H9 (cell line): ENCODE measurements at regions not wholly inside any gene's neighbourhood (a gene's known extent, or its start where the extent isn't known, plus 50 kb on each side); places are given as distances from the start of the nearest gene placed in this dataset.

Experiments
- DNase-seq: peaks from one replicate; pipeline ENCODE4 v3.0.0-alpha.2; 2017
- H2AFZ ChIP-seq: one replicate; pipeline ENCODE4 v1.6.1; 2013; ENCODE audit warnings: mild to moderate bottlenecking, low read length, control low read depth, moderate library complexity
- H2AK5ac ChIP-seq: 2 replicates; pipeline ENCODE4 v1.6.1; 2013; ENCODE audit warnings: low read length, control low read depth, mixed read lengths; ENCODE audit not compliant: insufficient read length
- H2BK120ac ChIP-seq: one replicate; pipeline ENCODE4 v1.6.1; 2013; ENCODE audit warnings: low read depth, mild to moderate bottlenecking, low read length, control low read depth, inconsistent platforms; ENCODE audit not compliant: poor library complexity, severe bottlenecking
- H2BK12ac ChIP-seq: 2 replicates; pipeline ENCODE4 v1.6.1; 2013; ENCODE audit warnings: low read length, control low read depth, mixed read lengths, low read depth; ENCODE audit not compliant: insufficient read length
- H2BK15ac ChIP-seq: 2 replicates; pipeline ENCODE4 v1.6.1; 2013; ENCODE audit warnings: low read depth, low read length, control low read depth
- H2BK20ac ChIP-seq: one replicate; pipeline ENCODE4 v1.6.1; 2013; ENCODE audit warnings: low read depth, mild to moderate bottlenecking, low read length, control low read depth, inconsistent platforms; ENCODE audit not compliant: poor library complexity, severe bottlenecking
- H2BK5ac ChIP-seq: 2 replicates; pipeline ENCODE4 v1.6.1; 2013; ENCODE audit warnings: low read length, control low read depth, mixed read lengths; ENCODE audit not compliant: insufficient read length
- H3K14ac ChIP-seq: 2 replicates; pipeline ENCODE4 v1.6.1; 2013; ENCODE audit warnings: low read length, control low read depth; ENCODE audit not compliant: insufficient read depth
- H3K18ac ChIP-seq: 2 replicates; pipeline ENCODE4 v1.6.1; 2013; ENCODE audit warnings: low read depth, mild to moderate bottlenecking, mixed read lengths, low read length, control low read depth; ENCODE audit not compliant: insufficient read length
- H3K23ac ChIP-seq: 2 replicates; pipeline ENCODE4 v1.6.1; 2013; ENCODE audit warnings: low read length, control low read depth, mixed read lengths, low read depth; ENCODE audit not compliant: insufficient read length
- H3K23me2 ChIP-seq: 2 replicates; pipeline ENCODE4 v1.6.1; 2013; ENCODE audit warnings: low read depth, mild to moderate bottlenecking, mixed read lengths, low read length, control low read depth; ENCODE audit not compliant: insufficient read length, poor library complexity, severe bottlenecking
- H3K27ac ChIP-seq: 2 replicates; pipeline ENCODE4 v1.5.1; 2013; ENCODE audit warnings: low read length, control low read depth, mixed read lengths, low read depth; ENCODE audit not compliant: insufficient read length
- H3K27me3 ChIP-seq: 2 replicates; pipeline ENCODE4 v1.6.1; 2013; ENCODE audit warnings: low read length, control low read depth, inconsistent platforms; ENCODE audit not compliant: insufficient read depth
- H3K4ac ChIP-seq: 2 replicates; pipeline ENCODE4 v1.6.1; 2013; ENCODE audit warnings: low read depth, mild to moderate bottlenecking, control low read depth, inconsistent platforms, low read length, moderate library complexity
- H3K4me1 ChIP-seq: 2 replicates; pipeline ENCODE4 v1.6.1; 2013; ENCODE audit warnings: low read length, control low read depth, inconsistent platforms; ENCODE audit not compliant: insufficient read depth
- H3K4me2 ChIP-seq: 2 replicates; pipeline ENCODE4 v1.6.1; 2013; ENCODE audit warnings: low read length, control low read depth, mixed read lengths; ENCODE audit not compliant: insufficient read length, insufficient read depth
- H3K56ac ChIP-seq: 2 replicates; pipeline ENCODE4 v1.6.1; 2013; ENCODE audit warnings: low read depth, mild to moderate bottlenecking, mixed read lengths, low read length, control low read depth; ENCODE audit not compliant: insufficient read length
- H3K79me1 ChIP-seq: 2 replicates; pipeline ENCODE4 v1.6.1; 2013; ENCODE audit warnings: low read depth, mild to moderate bottlenecking, moderate library complexity, low read length, control low read depth, inconsistent platforms; ENCODE audit not compliant: insufficient read depth, poor library complexity, severe bottlenecking
- H3K79me2 ChIP-seq: 2 replicates; pipeline ENCODE4 v1.6.1; 2013; ENCODE audit warnings: low read length, control low read depth, inconsistent platforms; ENCODE audit not compliant: insufficient read depth
- H3K9ac ChIP-seq: 2 replicates; pipeline ENCODE4 v1.6.1; 2013; ENCODE audit warnings: low read length, control low read depth, mixed read lengths; ENCODE audit not compliant: insufficient read length; ENCODE audit errors: extremely low read depth
- H3K9me3 ChIP-seq: one replicate; pipeline ENCODE4 v1.6.1; 2013; ENCODE audit warnings: low read depth, low read length, inconsistent platforms; ENCODE audit not compliant: control insufficient read depth
- H3T11ph ChIP-seq: one replicate; pipeline ENCODE4 v1.6.1; 2013; ENCODE audit warnings: mild to moderate bottlenecking, low read length, control low read depth, inconsistent platforms
- H4K20me1 ChIP-seq: one replicate; pipeline ENCODE4 v1.6.1; 2013; ENCODE audit not compliant: control insufficient read depth, insufficient read length, insufficient read depth
- H4K5ac ChIP-seq: 2 replicates; pipeline ENCODE4 v1.6.1; 2013; ENCODE audit warnings: low read depth, mild to moderate bottlenecking, mixed read lengths, low read length, control low read depth; ENCODE audit not compliant: insufficient read length
- H4K8ac ChIP-seq: replicated peaks from 2 replicates; pipeline ENCODE4 v1.6.1; 2013; ENCODE audit warnings: low read length, control low read depth, mixed read lengths, low read depth; ENCODE audit not compliant: insufficient read length
- H4K91ac ChIP-seq: 2 replicates; pipeline ENCODE4 v1.6.1; 2013; ENCODE audit warnings: low read depth, mild to moderate bottlenecking, moderate library complexity, mixed read lengths, low read length, control low read depth; ENCODE audit not compliant: insufficient read length
- H3K27ac Mint-ChIP-seq, 3 experiments: 2 replicates in 2 of 3; 3 replicates in 1 of 3; pipeline ENCODE4 v1.8.0; 2020 to 2021; ENCODE audit warnings: mixed read lengths in 3 of 3, mild to moderate bottlenecking in 1 of 3, moderate library complexity in 1 of 3
- H3K27me3 Mint-ChIP-seq: 2 replicates; pipeline ENCODE4 v1.8.0; 2021; ENCODE audit warnings: low read depth, mild to moderate bottlenecking, moderate library complexity, mixed read lengths
- H3K36me3 Mint-ChIP-seq, 3 experiments: 2 replicates in 2 of 3; 3 replicates in 1 of 3; pipeline ENCODE4 v1.8.0; 2020 to 2021; ENCODE audit warnings: low read depth in 3 of 3, mixed read lengths in 3 of 3; ENCODE audit not compliant: insufficient read depth in 1 of 3
- H3K4me1 Mint-ChIP-seq, 2 experiments: 2 replicates each; pipeline ENCODE4 v1.8.0; 2020; ENCODE audit warnings: mixed read lengths in 2 of 2
- H3K4me3 Mint-ChIP-seq, 2 experiments: 2 replicates in 1 of 2; 3 replicates in 1 of 2; pipeline ENCODE4 v1.8.0; 2020 to 2021; ENCODE audit warnings: mild to moderate bottlenecking in 2 of 2, mixed read lengths in 2 of 2, moderate library complexity in 1 of 2
- H3K9me3 Mint-ChIP-seq, 2 experiments: 2 replicates in 1 of 2; 3 replicates in 1 of 2; pipeline ENCODE4 v1.8.0; 2020; ENCODE audit warnings: mild to moderate bottlenecking in 2 of 2, mixed read lengths in 2 of 2, moderate library complexity in 1 of 2
- WGBS: extraction: QIAGEN DNeasy Blood & Tissue Kit; methylation state at CpG from one replicate; pipeline ENCODE4 v1.1.7; 2013; ENCODE audit warnings: missing lambda C conversion rate, low lambda C conversion rate, mixed read lengths; ENCODE audit not compliant: insufficient read length; ENCODE audit errors: extremely low coverage; 5-methylcytosine and 5-hydroxymethylcytosine counted together
- TF ChIP-seq, protein P1 (sequence below): fragments of 200-600 bp; sonication (generic); conservative IDR thresholded peaks from 3 replicates; pipeline ENCODE4 v1.8.0; 2021; ENCODE audit warnings: antibody characterized with exemption, mild to moderate bottlenecking

DNA sequence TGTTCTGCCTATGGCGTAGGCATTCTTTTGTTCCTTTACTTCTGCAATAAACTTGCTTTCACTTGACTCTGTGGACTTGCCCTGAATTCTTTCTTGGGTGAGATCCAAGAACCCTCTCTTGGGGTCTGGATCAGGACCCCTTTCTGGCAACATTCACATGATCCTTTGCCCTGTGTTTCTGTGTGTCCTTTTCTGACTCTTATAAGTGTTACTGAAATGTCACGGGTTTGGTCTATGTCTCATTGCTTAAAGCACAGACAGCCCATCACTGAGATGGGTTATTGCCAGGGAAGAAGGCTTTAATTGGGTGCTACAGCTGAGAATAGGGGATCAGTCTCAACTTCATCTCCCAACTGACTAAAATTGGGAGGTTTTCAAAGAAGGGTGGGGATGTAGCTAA lies 110.9 kb upstream of the XPO1 start:
- no peak overlapping the region for H2AK5ac ChIP-seq
- no peak overlapping the region for H4K91ac ChIP-seq
- H3K4me1 Mint-ChIP-seq = peaks cover 1% of the 10 kb centered on the region in 2 experiments; a peak in 3 of 4 replicates
- peaks cover 12 to 18% of the 10 kb centered on the region in 2 experiments for H3K9me3 Mint-ChIP-seq
- H4K5ac ChIP-seq = no peak overlapping the region
- no peaks in the 10 kb centered on the region for H3K23me2 ChIP-seq
- H2AFZ ChIP-seq = no peak overlapping the region
- H3K9ac ChIP-seq = no peak overlapping the region
- no peak overlapping the region; a peak in 1 of 7 replicates for H3K27ac Mint-ChIP-seq
- H3K14ac ChIP-seq = no peak overlapping the region
- no peak overlapping the region for H3K4me2 ChIP-seq
- peaks cover 4 to 6% (median 5%) of the 10 kb centered on the region in 3 experiments; a peak in 5 of 7 replicates for H3K36me3 Mint-ChIP-seq
- H4K20me1 ChIP-seq = no peaks in the 10 kb centered on the region
- H3K56ac ChIP-seq = no peak overlapping the region
- no peak overlapping the region for H3K27ac ChIP-seq
- H3K27me3 Mint-ChIP-seq = no peaks in the 10 kb centered on the region; the same call in 1 of the 2 replicates
- no peak overlapping the region for H3K23ac ChIP-seq
- no peak overlapping the region; a peak in 1 of 5 replicates for H3K4me3 Mint-ChIP-seq
- H2BK20ac ChIP-seq = no peak overlapping the region
- TF ChIP-seq, protein P1, sequence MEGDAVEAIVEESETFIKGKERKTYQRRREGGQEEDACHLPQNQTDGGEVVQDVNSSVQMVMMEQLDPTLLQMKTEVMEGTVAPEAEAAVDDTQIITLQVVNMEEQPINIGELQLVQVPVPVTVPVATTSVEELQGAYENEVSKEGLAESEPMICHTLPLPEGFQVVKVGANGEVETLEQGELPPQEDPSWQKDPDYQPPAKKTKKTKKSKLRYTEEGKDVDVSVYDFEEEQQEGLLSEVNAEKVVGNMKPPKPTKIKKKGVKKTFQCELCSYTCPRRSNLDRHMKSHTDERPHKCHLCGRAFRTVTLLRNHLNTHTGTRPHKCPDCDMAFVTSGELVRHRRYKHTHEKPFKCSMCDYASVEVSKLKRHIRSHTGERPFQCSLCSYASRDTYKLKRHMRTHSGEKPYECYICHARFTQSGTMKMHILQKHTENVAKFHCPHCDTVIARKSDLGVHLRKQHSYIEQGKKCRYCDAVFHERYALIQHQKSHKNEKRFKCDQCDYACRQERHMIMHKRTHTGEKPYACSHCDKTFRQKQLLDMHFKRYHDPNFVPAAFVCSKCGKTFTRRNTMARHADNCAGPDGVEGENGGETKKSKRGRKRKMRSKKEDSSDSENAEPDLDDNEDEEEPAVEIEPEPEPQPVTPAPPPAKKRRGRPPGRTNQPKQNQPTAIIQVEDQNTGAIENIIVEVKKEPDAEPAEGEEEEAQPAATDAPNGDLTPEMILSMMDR = no peak
- no peak overlapping the region for H2BK5ac ChIP-seq
- no peak for DNase-seq
- no CpG with 5 or more reads among the region's 2 CpGs for WGBS
- H3K18ac ChIP-seq = no peak overlapping the region
- H2BK12ac ChIP-seq = no peak overlapping the region
- H3K4me1 ChIP-seq = no peaks in the 10 kb centered on the region
- no peak overlapping the region for H2BK120ac ChIP-seq
- no peak overlapping the region for H2BK15ac ChIP-seq
- no peak overlapping the region for H3K4ac ChIP-seq
- H3T11ph ChIP-seq = no peak overlapping the region
- no peaks in the 10 kb centered on the region for H3K9me3 ChIP-seq
- no peaks in the 10 kb centered on the region for H3K79me1 ChIP-seq
- H3K79me2 ChIP-seq = no peaks in the 10 kb centered on the region
- no peaks in the 10 kb centered on the region for H3K27me3 ChIP-seq
- H4K8ac ChIP-seq = no peak overlapping the region
